NCI-H460 (cell line): ENCODE measurements at regions not wholly inside any gene's neighbourhood (a gene's known extent, or its start where the extent isn't known, plus 50 kb on each side); places are given as distances from the start of the nearest gene placed in this dataset.
"Not testable (repeated sequence)": the region's sequence is repeated elsewhere in the genome, so short reads cannot be mapped to it uniquely, and the experiment has no call there.

Experiments used
- DNase-seq: peaks from one replicate; pipeline ENCODE4 v3.0.0-alpha.2; 2016; ENCODE audit warnings: low read depth; ENCODE audit errors: extremely low read depth

DNA sequence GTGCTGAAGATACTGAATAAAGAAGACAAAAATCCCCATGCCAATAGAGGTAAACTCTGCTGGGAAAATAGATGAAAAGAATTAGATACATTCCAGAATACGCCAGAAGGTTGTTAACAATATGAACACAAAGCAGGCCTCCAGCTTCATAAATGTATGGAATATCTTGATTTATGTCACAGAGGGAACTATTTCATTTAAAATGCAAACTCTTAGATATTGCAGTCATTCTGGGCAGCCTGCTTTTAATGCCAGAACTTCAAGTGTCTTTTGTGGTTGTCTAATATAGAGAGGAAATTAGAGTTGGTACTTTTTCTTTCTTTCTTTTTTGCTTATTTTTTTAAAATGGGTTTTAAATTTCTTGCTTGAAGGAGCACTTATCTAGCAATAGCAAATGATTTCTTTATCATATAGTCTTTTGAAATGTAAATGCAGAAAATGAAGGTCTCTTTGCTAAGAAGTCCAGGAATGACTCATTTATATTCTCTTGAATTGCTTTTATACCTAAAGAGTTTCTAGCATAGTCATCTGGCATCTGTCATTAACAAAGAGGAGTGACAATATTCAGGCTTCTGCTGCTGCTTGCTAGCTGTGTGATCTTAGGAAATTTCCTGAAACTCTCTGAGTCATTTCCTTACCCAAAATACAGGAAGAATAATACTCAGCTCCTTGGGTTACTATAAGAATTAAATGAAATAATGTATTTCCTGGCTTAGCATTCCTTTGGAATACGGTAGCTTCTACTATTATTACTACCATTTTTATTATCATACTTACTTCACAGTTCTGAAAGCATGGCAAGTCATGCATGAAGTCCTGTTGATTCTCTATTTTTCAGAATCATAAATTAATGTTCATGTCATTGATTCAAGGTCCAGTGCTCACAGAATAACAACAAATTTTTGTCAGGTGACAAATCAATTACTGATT lies 527.6 kb downstream of the DIPK2A start:
- DNase-seq = no peak

DNA sequence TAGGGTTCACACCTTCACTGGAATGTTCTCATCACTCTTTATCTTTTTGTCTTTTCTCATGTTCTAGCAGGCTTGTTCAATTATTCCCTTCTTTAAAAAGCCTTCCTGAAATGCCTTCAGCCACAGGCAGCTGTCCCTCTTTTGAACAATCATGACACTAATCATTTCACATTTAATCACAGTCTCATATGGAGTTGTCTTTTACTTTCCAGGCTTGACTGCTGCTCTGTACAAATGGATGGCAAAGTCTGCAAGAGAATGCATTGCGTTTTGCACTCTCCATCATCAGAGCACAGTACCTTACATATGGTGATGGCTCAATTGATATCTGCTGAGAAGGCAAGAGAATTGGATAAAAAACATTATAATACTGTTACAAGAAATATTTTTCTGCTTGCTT lies 529.8 kb downstream of the DIPK2A start:
- no peak for DNase-seq

DNA sequence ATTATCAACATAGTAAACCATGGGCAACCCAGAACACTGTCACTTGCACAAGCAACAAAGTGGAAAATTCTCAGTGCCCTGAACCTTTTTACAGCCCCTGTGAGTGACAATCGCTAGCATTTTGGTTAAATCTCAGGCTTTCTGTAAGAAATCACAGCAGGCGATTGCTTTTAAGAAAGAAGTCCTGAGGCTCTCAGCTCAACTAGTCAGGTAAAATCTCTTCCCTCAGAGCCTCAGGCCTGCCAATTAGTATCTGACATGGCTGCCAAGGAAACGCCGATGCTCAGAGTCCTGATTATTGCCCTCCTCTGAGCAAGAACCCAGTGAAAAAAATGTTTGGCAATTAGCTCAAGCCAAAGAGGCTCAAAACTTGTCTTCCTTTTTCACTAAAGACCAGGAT lies 530.8 kb downstream of the DIPK2A start:
- no peak for DNase-seq

DNA sequence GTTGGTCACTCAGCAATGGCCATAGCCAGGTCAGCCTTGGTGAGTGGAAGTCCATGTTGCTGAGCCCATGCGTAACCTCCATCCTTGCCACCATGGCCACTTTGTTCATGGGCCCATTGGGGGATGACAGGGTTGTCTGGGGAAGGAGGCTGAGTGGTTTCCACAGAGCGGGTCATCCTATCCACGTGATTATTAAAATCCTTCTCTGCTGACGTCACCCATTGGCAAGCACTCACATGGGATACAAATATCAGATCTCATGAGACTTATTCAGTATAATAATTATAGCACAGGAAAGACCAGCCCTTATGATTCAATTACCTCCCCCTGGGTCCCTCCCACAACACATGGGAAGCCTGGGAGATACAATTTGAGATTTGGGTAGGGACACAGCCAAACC lies 534.8 kb downstream of the DIPK2A start:
- DNase-seq = not testable (repeated sequence)

DNA sequence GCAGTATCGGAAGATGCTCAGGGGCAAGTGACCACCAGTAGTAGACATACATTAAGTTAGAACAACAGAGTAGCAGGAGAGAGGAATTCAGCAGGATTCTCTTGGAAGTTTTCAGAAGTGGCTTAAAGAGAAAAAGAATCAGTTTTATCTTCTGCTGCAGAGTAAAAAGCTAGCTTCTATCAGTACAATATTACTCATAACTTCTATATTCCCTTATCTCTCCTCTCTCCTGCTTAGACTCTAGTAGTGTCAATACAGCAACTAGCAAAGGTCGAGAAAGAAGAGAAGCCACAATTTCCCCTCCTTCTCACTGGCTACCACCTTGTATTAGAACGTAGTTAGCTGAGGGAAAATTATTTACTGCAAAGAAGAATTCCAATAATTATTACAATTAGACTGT lies 539.7 kb downstream of the DIPK2A start:
- DNase-seq = no peak

DNA sequence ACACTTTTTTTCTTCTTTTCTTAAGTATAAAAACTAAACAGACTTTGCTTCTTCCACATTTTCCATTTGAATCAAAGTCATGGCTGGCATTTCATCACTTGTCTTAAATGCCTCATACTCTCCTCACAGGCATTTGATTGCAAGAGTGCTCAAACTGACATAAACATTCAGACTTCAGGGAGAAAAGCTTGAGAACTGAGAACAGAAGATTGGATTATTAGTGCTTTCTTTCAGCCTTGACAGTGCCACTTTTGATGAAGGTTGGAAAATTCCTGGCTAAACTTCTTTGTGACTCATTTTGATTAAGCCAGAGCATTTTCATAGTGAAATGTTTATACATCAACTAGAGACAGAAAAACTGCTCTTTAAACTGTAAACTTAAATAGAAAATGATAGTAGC lies 544.4 kb downstream of the DIPK2A start:
- no peak for DNase-seq

DNA sequence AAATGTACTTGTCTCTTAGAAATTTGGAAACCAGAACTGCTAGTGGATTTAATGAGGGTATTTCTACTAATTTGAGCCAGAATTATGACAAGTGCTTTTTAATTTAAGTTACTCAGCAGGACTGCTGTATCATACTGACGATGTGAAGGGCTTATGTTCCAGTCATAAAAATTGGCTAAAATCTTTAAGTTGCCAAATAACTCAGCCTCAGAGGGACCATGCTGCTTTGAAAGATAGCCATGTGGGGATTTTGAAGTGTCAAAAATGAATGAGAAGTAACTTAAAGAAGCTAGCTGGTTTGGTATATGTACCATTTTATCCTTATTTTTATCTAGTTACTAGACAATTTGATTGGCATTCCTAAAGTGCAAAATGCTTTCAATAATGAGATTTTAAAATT lies 545.0 kb downstream of the DIPK2A start:
- no peak for DNase-seq

DNA sequence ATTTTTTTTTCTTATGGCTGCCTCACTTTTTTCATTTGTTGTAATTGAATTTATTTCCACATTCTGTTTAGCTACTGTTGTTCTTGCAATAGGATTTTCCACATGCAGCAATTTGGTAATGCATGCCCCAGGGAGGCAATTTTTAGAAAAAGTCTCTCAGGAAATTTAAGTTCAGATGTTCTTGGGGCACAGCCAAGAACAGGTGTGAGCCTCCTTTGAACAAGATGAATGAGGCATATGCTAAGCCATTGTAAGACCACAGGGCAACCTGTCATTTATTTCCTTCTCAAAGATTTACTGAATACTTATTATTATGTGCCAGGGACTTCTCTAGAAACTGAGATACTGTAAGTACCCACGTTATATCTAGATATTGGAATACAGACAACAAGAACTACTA lies 549.5 kb downstream of the DIPK2A start:
- no peak for DNase-seq

DNA sequence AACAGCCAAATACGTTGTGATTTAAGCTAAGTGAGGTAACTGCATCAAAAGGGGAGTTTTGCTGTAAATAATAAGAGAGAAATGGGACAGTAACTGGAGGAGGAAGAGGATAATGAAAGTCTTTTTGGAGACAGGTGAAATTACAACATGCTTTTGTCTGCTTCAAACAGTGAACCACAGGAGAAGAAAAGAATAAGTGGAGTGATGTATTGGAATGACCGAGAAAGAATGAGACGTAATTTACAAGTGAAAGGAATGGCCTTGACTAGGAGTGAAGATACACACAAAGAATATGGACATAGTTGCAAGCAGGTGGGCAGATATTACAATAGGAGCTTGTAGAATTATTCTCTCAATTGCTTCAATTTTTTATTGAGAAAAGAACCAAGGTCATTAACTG lies 550.8 kb downstream of the DIPK2A start:
- no peak for DNase-seq

DNA sequence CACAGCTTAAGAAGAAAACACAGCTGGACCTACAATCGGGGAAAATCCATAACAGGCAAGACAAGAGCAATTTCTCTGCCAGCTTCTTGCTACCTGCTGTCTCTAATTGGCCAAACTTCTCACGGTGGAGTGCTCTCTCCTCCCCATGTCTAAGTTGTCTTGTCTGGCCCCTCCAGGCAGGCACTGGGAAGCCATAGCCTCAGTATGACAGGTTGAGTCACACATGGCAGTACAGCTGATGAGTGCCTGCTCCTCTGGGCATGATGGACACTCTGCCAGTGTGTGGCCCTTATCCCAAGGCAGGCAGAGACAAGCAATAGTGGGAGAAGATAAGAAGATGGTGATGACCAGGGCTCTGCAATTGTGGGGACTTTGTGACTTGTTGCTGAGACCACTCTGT lies 551.8 kb downstream of the DIPK2A start:
- no peak for DNase-seq

DNA sequence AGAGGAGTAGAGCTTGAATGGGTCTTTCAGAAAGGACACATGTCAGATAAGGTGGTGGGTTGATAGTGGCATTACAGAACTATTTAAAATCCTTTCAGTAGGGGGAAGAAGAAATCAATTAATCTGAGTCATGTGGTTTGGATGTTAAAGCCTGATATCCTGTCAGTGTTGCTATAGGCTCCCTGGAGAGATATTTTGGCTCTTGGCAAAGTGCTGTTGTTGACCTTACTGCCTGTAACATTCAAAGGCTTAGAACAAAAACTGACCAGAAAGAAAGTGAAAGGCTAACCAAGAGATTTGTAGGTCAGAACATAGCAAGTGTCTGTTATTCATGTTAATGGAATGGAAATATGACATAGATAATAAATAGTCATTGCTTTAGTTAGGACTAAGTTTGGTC lies 552.9 kb downstream of the DIPK2A start:
- DNase-seq = no peak

DNA sequence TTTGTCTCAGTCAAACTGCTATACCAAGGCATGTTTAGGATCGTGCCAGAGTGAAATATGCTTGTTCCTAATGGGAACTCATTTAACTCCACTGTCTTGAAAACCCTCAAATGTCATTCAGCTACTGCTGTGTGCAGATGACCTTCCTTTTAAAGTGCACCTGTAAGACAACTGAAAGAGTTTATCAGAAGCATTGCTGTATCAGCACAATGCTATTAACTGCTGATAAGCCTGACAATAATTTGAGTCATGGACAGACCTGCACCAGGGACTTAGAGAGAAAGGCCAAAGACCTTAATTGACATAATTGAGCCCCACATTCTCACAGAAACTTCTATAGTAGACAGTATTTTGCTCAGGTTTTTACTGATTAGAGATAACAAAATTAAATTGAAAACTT lies 557.9 kb downstream of the DIPK2A start:
- no peak for DNase-seq

DNA sequence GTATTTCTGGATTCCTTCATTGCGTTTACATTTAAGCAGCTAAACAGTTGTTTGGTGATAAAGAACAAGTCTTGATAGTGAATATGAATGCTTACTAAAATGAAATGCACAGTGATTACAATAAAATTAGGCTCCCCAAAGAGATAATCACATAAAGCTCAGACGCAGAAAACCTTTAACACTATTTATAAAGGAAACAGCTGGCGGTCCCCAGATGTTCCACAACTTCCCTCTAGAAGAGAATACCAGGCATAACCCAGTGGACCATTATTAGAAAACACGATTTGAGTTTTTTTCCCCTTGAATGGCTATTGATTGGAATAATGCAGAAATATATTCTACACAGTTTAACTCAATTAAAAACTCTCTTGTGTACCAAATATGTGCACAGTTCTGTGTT lies 573.2 kb downstream of the DIPK2A start:
- no peak for DNase-seq

DNA sequence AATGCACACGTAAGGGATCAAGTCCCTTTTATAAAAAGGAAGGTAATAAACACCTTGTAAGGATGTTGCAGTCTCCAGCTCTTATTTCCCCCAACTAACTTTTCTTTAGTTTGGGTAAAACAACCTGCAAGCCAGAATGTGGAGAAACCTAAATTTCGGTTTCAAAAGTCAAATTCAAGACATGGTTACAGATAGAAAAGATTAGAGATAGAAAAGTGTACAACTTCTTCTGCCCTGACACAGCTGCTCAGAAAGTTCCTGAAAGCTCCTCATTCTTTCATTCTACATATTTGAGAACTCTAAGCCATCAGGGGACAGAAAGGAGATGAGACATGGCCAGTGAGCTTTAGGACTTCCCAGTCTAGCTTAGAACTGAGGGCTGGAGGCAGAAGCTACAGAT lies 574.9 kb downstream of the DIPK2A start:
- no peak for DNase-seq

DNA sequence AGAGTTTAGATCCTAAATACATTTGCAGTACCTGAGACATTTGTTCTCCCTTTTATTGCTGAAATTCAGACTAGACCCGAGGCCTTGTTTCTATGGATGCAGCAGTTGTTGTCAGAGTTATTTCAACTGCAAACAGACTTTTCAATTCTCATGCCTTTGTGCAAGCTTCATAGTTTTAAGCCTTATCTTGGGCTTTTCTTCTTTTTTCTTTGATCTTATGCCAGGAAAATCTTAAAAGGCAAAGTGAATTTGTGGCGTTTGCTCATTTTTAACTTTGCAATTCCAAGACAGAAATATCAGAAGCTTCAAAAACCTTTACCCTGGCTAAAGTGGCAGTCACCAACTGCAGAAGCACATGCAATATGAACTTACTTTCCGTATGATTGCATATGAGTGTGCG lies 576.7 kb downstream of the DIPK2A start:
- no peak for DNase-seq

DNA sequence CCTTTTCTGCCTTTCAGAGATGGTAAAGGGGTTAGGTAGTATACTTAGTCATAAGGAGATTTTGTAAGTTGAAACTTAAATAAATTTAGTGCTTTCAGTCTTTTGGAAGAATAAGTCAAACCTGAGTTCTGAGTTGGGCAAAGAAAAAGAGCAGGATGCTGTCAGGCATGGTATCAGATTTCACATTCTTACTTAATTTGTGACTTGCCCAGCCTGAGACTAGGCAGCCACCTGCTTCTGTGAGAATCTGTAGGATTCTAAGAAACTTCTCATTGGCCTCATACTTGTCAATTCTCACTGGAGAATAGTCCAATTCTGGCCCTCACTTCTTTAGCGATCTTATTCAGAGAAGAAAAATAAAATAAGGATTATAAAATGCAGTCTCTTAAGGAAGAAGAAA lies 577.5 kb downstream of the DIPK2A start:
- no peak for DNase-seq

DNA sequence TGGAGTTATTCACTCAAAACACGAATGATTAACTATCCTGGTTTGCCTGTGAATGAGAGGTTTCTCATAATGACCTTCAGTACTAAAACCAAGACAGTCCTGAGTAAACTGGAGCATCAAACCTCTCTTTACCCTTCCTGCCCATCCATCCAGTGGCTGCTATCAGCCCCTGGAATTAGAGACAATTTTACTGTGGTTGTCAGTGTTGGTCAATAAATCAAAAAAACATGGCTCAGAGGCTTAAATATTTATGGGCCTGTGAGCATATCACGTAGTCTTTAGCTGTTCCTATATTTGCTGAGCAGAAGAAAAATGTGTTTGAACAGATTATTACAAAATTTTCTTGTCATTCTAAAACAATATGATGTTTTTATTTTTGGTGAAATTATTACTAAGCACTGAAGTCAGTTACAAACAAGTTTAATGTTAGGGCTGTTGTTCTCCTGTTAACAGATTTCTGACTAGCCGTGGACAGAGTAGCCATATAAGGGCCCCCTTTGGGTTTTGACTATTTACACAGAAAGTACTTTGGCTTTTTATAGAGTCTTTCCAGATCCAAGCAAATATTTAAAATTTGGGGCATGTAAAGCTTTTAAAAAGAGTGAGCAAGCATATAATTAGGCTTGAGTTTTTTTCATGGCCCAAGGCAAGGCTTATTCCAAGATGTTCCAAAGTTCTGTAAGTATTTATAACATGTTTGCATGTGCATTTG lies 580.9 kb downstream of the DIPK2A start:
- DNase-seq = no peak

DNA sequence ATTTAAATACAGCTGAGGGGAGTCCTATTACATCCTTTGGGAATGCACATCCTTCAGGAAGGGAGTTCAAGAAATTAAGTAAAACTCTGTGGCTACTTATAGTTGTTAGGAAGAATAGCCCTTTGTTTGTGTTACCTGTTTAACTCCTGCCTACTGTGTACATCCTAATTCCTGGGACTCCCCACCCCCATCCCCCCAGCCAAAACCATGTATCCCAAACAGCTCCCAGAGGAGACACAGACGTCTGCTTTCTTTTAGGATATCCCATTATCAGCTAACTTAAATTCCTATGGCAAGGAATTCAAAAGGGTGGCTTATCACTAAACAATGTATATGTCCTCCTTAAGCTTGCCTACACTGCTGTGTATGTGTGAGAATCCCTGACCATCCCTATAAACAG lies 581.7 kb downstream of the DIPK2A start:
- no peak for DNase-seq

DNA sequence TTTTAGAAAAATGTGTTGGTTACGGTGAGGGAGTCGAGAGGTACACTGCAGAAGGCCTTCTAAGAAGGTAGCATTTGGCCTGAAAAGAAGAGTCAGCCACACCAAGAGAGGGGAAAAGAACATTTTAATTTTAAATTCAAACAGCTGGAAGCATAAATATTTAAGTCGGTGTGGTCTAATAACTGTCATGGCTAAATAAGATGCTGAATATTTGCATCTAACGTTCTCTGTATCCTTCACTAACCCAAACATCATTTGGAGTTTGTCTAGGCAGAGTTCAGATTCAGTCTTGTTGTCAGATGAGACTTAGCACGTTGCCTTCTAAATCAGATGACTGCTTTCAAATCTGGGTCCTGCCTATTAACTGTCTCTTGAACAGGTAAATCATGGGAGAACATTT lies 583.3 kb downstream of the DIPK2A start:
- DNase-seq = no peak

DNA sequence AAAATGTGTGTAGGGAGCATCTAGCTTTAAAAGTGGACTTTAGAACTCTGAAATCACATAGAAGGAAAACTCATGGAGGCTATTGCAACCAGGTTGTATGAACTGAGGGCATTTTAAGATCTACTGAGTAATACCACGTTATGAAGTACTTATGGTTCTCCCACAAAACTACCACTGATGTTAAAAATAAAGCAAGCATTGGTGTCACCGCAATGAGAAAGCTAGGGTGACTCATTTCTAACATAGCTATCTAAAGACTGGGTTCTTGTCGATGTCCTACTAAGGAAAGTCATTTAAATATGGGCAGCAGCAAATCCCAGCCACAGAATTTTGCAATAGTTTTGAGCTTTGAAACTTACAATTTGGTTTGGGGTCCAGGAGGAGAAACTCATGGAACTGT lies 584.8 kb downstream of the DIPK2A start:
- no peak for DNase-seq

DNA sequence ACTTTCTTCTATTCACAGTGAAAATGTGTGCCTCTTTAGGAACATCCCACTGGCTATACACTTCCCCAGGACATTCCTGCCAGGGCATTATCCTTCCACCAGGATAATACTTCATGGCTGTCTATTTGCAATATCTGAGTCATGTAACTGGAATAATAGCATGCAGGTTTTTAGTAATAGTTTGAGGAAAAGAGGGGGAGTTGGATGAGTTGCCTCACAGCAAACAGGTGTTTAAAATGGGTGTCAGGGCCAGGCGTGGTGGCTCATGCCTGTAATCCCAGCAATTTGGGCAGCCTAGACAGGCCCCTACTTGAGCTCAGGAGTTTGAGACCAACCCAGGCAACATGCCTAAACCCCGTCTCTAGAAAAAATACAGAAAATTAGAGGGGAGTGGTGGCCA lies 585.9 kb downstream of the DIPK2A start:
- DNase-seq = no peak

DNA sequence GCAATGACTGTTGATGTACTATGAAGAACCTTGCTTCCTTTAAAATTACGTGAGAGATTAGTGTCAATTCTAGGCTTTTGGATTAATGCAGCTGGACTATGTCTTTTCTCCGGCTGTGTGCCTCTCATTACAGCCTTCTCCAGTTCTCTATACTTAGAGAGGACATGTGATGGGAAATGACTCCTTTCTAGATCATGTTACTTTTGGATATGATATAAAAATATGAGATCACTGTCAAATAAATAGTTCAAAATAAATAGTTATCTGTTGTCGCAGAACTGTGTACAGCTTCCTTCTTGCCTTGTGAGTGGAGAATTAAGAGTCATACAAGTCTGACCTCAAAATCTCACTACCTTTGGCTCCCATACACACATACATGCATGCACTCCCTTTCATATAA lies 592.4 kb downstream of the DIPK2A start:
- DNase-seq = no peak
